ENCODE measurements at regions not wholly inside any gene's neighbourhood (a gene's known extent, or its start where the extent isn't known, plus 50 kb on each side); places are given as distances from the start of the nearest gene placed in this dataset.

DNA sequence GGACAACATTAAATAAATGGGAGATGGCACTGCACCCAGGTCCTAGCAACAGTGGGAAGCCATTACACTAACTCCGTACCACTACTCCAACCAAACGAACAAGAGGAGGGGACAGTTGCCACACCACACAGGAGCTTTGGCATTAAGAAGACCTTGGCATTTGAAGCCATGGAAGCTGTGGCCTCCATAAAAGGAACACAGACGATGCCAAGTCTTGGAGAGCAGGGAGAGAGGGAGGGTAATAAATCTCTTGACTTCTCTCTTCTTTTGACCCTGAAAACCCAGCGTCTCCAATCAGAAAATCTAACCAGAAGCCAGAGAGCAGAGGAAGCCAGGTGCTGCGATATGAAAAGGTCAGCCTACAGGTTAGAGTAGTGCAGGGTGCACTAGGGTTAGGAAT lies 338.8 kb upstream of the TMEM132C start:
- Histone ChIP-seq H3K27me3 (ENCODE audit: low read length) (no peaks in the 10 kb centered on the region), H3F3A (ENCODE audit: low read length, unreplicated experiment) (no peaks in the 10 kb centered on the region), H3K4me3 (ENCODE audit: low read length) (no peak overlapping the region), H3K27ac (ENCODE audit: low read length) (peak overlapping the region; percentile 91), H3K4me2 (ENCODE audit: low read length) (peak overlapping the region; percentile 62), H3K4me1 (ENCODE audit: insufficient read depth, low read length) (peaks cover 39% of the 10 kb centered on the region), H3K9ac (ENCODE audit: low read length) (peak overlapping the region; percentile 36; the same call in 1 of the 2 replicates), H3K36me3 (ENCODE audit: low read depth, low read length) (no peaks in the 10 kb centered on the region), H4K20me1 (ENCODE audit: low read length) (no peaks in the 10 kb centered on the region), H3K79me2 (ENCODE audit: low read length) (no peaks in the 10 kb centered on the region), H3K9me2 (replicated peaks; ENCODE audit: low read length) (no peaks in the 10 kb centered on the region), H2AFZ (ENCODE audit: low read length) (no peak overlapping the region), H3K9me3 (ENCODE audit: low read length) (no peaks in the 10 kb centered on the region)
- TF ChIP-seq EZH2 (IDR thresholded peaks at IDR 0.05; ENCODE audit: low read length, unreplicated experiment) = no peak
- TF ChIP-seq EZH2phosphoT487 (IDR thresholded peaks at IDR 0.05; ENCODE audit: borderline replicate concordance, low read length) = no peak
- TF ChIP-seq, protein P1, sequence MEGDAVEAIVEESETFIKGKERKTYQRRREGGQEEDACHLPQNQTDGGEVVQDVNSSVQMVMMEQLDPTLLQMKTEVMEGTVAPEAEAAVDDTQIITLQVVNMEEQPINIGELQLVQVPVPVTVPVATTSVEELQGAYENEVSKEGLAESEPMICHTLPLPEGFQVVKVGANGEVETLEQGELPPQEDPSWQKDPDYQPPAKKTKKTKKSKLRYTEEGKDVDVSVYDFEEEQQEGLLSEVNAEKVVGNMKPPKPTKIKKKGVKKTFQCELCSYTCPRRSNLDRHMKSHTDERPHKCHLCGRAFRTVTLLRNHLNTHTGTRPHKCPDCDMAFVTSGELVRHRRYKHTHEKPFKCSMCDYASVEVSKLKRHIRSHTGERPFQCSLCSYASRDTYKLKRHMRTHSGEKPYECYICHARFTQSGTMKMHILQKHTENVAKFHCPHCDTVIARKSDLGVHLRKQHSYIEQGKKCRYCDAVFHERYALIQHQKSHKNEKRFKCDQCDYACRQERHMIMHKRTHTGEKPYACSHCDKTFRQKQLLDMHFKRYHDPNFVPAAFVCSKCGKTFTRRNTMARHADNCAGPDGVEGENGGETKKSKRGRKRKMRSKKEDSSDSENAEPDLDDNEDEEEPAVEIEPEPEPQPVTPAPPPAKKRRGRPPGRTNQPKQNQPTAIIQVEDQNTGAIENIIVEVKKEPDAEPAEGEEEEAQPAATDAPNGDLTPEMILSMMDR (conservative IDR thresholded peaks at IDR 0.05; ENCODE audit: low read depth, low read length) = no peak
- BruUV-seq (replicated peaks) = no TSS peak
- peak; percentile 35 for DNase-seq
- CTCF ChIA-PET = no interaction called here
- intact Hi-C loops (cut with micrococcal nuclease) = no loop called here
- POLR2A ChIA-PET (ENCODE audit: unreplicated experiment) = no interaction called here
- ATAC-seq = no peak

DNA sequence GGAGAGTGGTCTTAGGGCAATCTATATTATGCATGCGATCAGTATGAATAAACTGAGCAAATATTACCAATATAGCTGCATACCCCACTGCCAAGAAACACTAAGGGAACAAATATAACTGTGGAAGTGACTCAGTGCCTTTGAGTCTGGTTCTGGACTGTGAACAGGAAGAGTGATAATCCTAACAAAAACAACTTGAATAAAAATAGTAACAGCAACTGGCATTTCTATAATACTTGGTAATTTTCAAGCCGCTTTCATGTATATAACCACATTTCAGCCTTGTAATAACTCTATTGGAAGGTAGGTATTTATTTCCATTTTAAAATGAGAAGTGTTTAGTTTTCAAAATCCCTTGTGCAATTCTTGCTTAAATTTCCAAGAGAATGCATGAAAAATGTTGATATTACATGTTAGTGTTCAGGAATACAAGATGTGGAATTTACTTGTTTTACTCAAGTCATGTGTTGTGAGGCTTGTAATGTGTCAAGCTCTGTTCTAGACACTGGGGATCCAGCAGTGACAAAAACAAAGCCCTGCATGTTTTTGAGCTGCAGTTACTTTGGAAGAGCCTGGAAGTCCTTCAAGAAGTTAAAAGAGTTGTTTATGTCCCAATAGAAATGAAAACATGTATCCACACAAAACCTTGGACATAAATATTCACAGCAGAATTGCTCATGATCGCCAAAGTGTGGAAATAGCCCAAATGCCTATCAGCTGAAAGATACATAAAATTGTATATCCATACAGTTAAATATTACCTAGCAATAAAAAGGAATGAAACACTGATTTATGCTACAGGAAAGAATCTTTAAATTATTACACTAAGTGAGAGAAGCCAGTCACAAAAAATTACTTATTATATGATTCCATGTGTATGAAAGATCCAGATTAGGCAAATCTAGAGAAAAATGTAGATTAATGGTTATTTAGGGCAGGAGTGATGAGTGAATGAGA lies 338.1 kb upstream of the TMEM132C start:
- no peaks in the 10 kb centered on the region for H4K20me1 ChIP-seq (ENCODE audit: low read length)
- H3K36me3 ChIP-seq (ENCODE audit: low read depth, low read length) = no peaks in the 10 kb centered on the region
- BruUV-seq (replicated peaks) = no TSS peak
- peak overlapping the region; percentile 61 for H3K9ac ChIP-seq (ENCODE audit: low read length)
- no peak overlapping the region for H2AFZ ChIP-seq (ENCODE audit: low read length)
- intact Hi-C loops (cut with micrococcal nuclease) = no loop called here
- no peaks in the 10 kb centered on the region for H3K79me2 ChIP-seq (ENCODE audit: low read length)
- 0 out of 2 replicates have a peak overlapping the region, but pooled peaks have one; percentile 3 for H3K4me3 ChIP-seq (ENCODE audit: low read length)
- H3K9me3 ChIP-seq (ENCODE audit: low read length) = no peaks in the 10 kb centered on the region
- ChIA-PET POLR2A (ENCODE audit: unreplicated experiment) (no interaction called here), CTCF (no interaction called here)
- H3K27me3 ChIP-seq (ENCODE audit: low read length) = no peaks in the 10 kb centered on the region
- H3K4me2 ChIP-seq (ENCODE audit: low read length) = peak overlapping the region; percentile 62
- H3F3A ChIP-seq (ENCODE audit: low read length, unreplicated experiment) = no peaks in the 10 kb centered on the region
- ATAC-seq = peak; percentile 59; the same call in 1 of the 2 replicates
- H3K4me1 ChIP-seq (ENCODE audit: insufficient read depth, low read length) = peaks cover 44% of the 10 kb centered on the region
- H3K27ac ChIP-seq (ENCODE audit: low read length) = peak overlapping the region; percentile 91
- DNase-seq = peak; percentile 70
- no peaks in the 10 kb centered on the region for H3K9me2 ChIP-seq (replicated peaks; ENCODE audit: low read length)
- TF ChIP-seq EZH2 (IDR thresholded peaks at IDR 0.05; ENCODE audit: low read length, unreplicated experiment) = no peak
- TF ChIP-seq, protein P1 (conservative IDR thresholded peaks at IDR 0.05; ENCODE audit: low read depth, low read length) = no peak
- TF ChIP-seq EZH2phosphoT487 (IDR thresholded peaks at IDR 0.05; ENCODE audit: borderline replicate concordance, low read length) = no peak

DNA sequence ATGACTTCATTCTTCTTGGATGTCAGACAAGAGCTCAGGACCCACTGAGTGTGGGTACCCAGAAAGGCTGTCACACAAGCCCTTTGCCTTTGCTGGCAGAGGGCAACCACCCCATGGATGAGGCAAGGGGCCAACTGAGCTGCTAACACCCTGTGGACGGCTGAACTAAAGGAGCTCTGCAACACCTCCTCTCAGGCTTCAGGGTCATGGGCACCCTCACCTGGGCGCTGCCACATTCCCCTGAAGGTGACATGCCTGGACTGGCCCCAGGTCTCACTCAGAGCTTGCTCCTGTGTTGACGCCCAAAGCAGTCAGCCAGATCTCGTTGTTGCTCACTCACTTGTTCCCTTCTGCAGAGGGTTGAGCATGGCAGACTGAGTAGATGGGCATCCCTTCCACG lies 336.8 kb upstream of the TMEM132C start:
- TF ChIP-seq, protein P1 (conservative IDR thresholded peaks at IDR 0.05; ENCODE audit: low read depth, low read length) = no peak
- no peak for TF ChIP-seq EZH2phosphoT487 (IDR thresholded peaks at IDR 0.05; ENCODE audit: borderline replicate concordance, low read length)
- no peak for TF ChIP-seq EZH2 (IDR thresholded peaks at IDR 0.05; ENCODE audit: low read length, unreplicated experiment)
- no peaks in the 10 kb centered on the region for H3F3A ChIP-seq (ENCODE audit: low read length, unreplicated experiment)
- peaks cover 51% of the 10 kb centered on the region for H3K4me1 ChIP-seq (ENCODE audit: insufficient read depth, low read length)
- no peaks in the 10 kb centered on the region for H3K9me3 ChIP-seq (ENCODE audit: low read length)
- peak overlapping the region; percentile 91 for H3K27ac ChIP-seq (ENCODE audit: low read length)
- no peaks in the 10 kb centered on the region for H3K79me2 ChIP-seq (ENCODE audit: low read length)
- no peaks in the 10 kb centered on the region for H3K27me3 ChIP-seq (ENCODE audit: low read length)
- H2AFZ ChIP-seq (ENCODE audit: low read length) = no peak overlapping the region
- H4K20me1 ChIP-seq (ENCODE audit: low read length) = no peaks in the 10 kb centered on the region
- no peak overlapping the region for H3K4me3 ChIP-seq (ENCODE audit: low read length)
- H3K36me3 ChIP-seq (ENCODE audit: low read depth, low read length) = no peaks in the 10 kb centered on the region
- ChIA-PET POLR2A (ENCODE audit: unreplicated experiment) (no interaction called here), CTCF (no interaction called here)
- intact Hi-C loops (cut with micrococcal nuclease) = no loop called here
- ATAC-seq = no peak
- H3K9me2 ChIP-seq (replicated peaks; ENCODE audit: low read length) = no peaks in the 10 kb centered on the region
- no peak overlapping the region for H3K4me2 ChIP-seq (ENCODE audit: low read length)
- H3K9ac ChIP-seq (ENCODE audit: low read length) = no peak overlapping the region; the same call in 1 of the 2 replicates
- no TSS peak for BruUV-seq (replicated peaks)
- no peak for DNase-seq

Data from PC-3 (cell line).